ENCODE measurements at regions not wholly inside any gene's neighbourhood (a gene's known extent, or its start where the extent isn't known, plus 50 kb on each side); places are given as distances from the start of the nearest gene placed in this dataset.

DNA sequence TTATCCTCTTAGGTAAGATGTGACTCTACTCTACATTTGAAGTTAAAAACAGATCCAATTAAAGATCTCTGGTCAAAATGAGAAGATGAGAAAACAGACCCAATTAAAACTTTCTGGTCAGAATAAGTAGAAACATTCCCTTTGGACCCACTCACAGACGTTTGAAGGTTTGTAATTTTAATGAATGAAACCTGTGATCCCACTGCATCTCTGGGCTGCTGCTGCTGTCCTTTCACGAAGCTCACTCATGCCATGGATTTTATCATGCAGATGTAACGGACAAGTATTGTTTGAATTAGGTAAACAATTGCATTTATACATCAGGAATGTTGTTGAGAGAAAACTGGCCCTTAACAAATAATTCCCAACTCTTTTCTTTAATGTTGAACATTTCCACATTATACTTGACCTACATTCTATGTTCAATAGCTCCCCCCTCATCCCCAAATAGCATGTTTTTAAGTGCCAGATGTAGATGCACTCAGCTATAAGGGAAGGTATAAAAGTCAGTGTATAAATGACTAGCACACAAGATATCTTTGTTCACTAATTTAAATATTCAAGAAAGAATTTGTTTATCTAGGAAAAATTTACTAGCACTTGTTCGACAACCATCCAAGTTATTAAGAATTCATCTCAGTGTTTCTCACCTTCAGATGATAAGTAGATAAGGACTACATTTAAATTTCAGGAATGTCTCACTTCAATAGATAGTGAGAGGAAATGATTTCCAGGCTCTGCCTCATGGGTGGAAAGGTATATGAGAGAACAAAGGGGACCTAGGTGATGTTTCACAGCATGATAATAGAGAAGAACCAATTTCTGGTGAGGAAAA, 202.3 kb upstream of the LMNTD1 start:
- no peak for DNase-seq (ENCODE audit: low spot score)

GRCh38 chr12:25755971-25756260, 202.6 kb upstream of the RASSF8 start:
- no peak for DNase-seq (ENCODE audit: low spot score)

- DNase-seq (ENCODE audit: low spot score): no peak
Measured at GRCh38 chr12:25757037-25757665, 201.3 kb upstream of the RASSF8 start.

GRCh38 chr12:25759752-25760151, 198.7 kb upstream of the RASSF8 start:
- DNase-seq (ENCODE audit: low spot score): no peak

DNA sequence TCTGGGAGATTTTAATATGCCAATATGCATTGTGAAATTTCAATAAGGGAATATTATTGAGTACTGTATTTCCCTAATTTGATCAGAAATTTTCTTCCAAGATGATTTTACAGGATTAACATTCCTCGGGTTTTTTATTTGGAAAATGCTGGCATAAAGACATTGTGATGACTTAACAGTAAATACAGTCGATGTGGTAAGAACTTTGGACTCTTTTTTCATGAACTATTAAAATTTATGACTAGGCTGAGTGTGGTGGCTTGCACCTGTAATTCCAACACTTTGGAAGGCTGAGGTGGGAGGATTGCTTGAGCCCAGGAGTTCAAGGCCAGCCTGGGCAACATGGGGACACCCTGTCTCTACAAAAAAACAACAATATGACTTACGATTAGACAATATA, 197.1 kb upstream of the RASSF8 start:
- no peak for DNase-seq (ENCODE audit: low spot score)

DNA sequence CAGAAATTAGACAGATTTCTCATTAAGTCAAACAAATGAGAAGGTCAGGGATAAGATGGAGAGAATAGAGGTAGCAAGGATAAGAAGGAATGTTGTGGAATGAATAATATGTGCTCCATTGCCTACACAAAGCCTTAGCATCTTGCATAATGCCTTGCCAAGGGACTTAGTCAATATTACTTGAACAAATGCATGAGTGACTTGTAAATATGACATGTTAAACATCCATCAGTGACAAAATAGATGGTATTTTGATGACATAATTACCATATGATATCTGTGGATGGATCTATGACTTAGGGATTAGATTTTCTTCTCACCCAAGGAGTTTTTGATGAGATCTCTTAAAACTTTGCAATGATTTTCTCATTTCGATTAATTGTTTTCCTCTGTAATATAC, 194.1 kb upstream of the RASSF8 start:
- DNase-seq (ENCODE audit: low spot score): no peak

DNA sequence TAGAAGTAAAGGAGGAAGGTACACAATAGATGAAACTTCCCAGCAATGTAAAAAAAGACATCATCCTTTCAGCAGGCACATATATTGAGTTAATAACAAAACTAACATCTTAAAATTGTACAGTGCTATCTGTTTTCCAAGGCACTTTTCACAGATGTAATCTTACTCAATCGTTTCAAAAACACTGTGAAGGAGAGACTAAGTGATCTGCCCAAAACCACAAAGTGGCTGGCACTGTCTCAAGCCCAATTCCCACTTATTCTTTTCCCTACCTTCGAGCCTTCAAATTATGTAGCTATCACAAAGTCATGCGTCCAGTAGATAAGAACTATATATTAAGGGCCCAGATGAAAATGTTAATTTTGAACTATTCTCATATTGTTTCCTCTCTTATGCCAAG, 193.6 kb upstream of the RASSF8 start:
- DNase-seq (ENCODE audit: low spot score): no peak

GRCh38 chr12:25767606-25768005, 190.9 kb upstream of the RASSF8 start:
- DNase-seq (ENCODE audit: low spot score): no peak

DNA sequence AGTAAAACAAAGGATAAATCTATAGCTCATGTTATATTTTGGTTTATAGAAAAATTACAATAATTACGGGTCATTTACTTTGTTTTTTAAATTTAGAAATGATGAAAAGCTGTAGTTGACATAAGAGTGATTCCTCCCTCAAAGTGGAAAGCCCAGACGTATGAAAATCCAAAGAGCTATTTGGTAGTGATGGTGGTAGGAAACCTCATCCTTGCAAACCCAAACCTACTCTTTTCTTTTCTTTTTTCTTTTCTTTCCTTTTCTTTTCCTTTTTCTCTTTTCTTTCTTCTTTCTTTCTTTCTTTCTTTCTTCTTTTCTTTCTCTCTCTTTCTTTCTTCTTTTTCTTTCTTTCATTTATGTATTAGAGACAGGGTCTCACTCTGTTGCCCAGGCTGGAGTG, 190.3 kb upstream of the RASSF8 start:
- no peak for DNase-seq (ENCODE audit: low spot score)

DNA sequence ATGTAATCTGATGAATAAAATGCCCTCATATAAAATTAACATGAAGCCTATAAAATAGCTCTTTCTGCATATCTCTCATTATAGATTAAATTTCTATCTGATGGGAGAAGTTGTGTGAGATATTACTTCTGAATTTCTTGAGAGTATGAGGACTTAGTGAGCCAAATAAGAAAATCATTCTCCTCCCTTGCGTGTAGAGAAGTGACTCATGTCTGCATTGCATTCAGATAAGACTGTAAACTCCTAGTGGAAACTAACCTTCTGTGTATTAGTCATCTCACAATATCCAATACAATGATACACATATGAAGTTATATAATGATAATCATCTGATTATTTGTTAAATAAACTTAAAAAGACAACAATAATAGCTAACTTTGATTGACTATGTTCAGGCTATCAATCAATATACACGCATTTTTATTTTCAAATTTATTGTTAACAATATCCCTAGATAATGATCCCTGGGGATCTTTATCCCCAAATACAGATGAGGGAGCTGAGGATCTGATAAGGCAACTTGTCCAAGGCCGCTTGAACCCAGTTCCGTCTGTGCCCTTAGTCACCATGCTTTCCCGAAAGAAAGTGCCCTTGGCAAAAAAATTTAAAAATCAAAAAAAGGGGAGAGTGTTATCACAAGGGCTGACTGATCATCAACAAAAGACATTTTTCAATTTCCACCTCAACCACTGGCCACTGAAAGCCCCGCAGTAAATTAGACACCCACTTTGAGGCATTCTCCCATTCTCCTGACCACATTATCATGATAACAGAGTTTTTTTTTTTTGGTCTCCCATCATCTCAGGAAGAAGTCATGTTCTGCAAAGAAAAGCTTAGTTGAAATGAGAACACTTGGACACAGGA, 189.2 kb upstream of the RASSF8 start:
- no peak for DNase-seq (ENCODE audit: low spot score)

- DNase-seq (ENCODE audit: low spot score): no peak
Measured at GRCh38 chr12:25771041-25771440, 187.4 kb upstream of the RASSF8 start.

GRCh38 chr12:25771476-25771875, 187.0 kb upstream of the RASSF8 start:
- DNase-seq (ENCODE audit: low spot score): no peak

DNA sequence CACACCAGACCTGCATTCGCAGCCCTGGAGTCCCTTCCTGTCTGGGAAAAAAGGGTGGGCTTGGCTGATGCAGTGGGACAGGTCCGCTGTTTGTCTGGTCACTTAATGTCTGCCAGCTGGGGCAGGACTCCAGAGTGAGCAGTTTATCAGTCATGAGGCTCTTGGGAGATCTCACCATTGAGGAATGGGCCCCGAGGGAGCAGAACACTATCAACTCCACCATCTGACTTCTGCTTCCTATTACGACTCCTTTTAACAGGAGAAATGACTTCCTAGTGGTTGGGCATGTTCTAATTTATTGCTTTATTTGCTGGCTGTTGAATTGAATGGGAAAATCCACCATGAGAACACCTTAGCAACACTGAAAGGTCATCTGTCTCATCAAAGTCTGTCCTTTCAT, 182.5 kb upstream of the RASSF8 start:
- DNase-seq (ENCODE audit: low spot score): no peak

GRCh38 chr12:25780771-25781170, 177.7 kb upstream of the RASSF8 start:
- no peak for DNase-seq (ENCODE audit: low spot score)

GRCh38 chr12:25781232-25781631, 177.2 kb upstream of the RASSF8 start:
- DNase-seq (ENCODE audit: low spot score): no peak

DNA sequence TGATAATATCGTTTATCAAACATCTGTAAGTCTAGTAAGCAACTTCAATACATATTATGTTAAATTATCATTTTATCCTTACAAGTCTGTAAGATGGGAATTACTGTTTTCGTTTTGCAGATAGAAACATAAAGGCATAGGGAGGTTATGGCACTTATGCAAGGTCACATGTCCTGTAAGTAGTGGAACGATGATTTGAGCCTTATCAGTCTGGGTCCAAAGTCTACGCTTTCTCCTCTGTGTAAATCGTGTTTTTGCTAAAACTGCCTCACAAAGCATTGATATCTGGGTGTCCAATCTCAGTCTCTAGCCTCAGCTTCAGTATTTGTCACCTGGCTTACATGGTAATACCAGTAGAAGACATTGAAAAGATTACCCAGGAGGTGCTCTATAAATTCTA, 174.9 kb upstream of the RASSF8 start:
- no peak for DNase-seq (ENCODE audit: low spot score)

DNA sequence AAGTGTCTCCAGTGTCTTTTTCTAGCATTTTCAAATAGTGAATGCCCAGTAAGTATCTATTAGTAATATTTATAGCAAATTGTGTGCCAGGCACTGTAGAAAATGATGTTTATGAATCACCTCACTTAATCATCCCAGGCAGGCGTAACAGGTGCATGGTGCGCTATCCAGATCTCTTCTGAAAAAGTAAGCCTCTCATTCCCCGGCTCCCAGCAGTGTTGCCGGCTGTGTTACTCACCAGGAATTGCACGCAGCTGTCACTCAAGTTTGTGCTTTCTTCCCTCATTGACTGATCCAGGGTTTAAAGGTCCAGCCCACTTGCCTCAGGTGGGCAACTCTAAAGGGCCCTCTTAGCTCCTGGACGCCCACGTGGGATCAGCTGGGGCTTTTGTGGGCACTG, 173.8 kb upstream of the RASSF8 start:
- no peak for DNase-seq (ENCODE audit: low spot score)

GRCh38 chr12:25785134-25785533, 173.3 kb upstream of the RASSF8 start:
- DNase-seq (ENCODE audit: low spot score): no peak

GRCh38 chr12:25787701-25788100, 170.8 kb upstream of the RASSF8 start:
- DNase-seq (ENCODE audit: low spot score): no peak

- no peak for DNase-seq (ENCODE audit: low spot score)
Measured at GRCh38 chr12:25788707-25789442, 169.6 kb upstream of the RASSF8 start.

GRCh38 chr12:25789541-25789944, 168.9 kb upstream of the RASSF8 start:
- no peak for DNase-seq (ENCODE audit: low spot score)

GRCh38 chr12:25792031-25792430, 166.5 kb upstream of the RASSF8 start:
- DNase-seq (ENCODE audit: low spot score): no peak
